SK-MEL-5 (cell line): ENCODE measurements at regions not wholly inside any gene's neighbourhood (a gene's known extent, or its start where the extent isn't known, plus 50 kb on each side); places are given as distances from the start of the nearest gene placed in this dataset.
"Not testable (repeated sequence)": the region's sequence is repeated elsewhere in the genome, so short reads cannot be mapped to it uniquely, and the experiment has no call there.

Source experiments
- DNase-seq: peaks from one replicate; pipeline ENCODE4 v3.0.0-alpha.2; 2016; ENCODE audit warnings: low read depth, low spot score
- in situ Hi-C: cut with HindIII; loops from 2 replicates; pipeline ENCODE4 v1.10.0; 2016; ENCODE audit warnings: low sequenced_read_pairs, high pct_unique_total_duplicates, low pct_unique_long_range_greater_than_20kb

- peak; percentile 31 for DNase-seq
- in situ Hi-C loops, result no loop called here
These were observed 96.5 kb upstream of the CREB5 start for GRCh38 chr7:28315565-28316410.

GRCh38 chr7:28316489-28316888 is 95.8 kb upstream of the CREB5 start:
- DNase-seq, result no peak
- in situ Hi-C loops, result no loop called here

GRCh38 chr7:28318101-28318762 is 94.1 kb upstream of the CREB5 start:
- in situ Hi-C loops, result no loop called here
- DNase-seq, result no peak

- no peak for DNase-seq
- in situ Hi-C loops, result no loop called here
These were observed 88.5 kb upstream of the CREB5 start for GRCh38 chr7:28323833-28324232.

- DNase-seq, result no peak
- in situ Hi-C loops, result no loop called here
These were observed 84.2 kb upstream of the CREB5 start for GRCh38 chr7:28328146-28328545.

GRCh38 chr7:28328822-28329660 is 83.3 kb upstream of the CREB5 start:
- in situ Hi-C loops, result no loop called here
- no peak for DNase-seq

GRCh38 chr7:28329661-28330363 is 82.5 kb upstream of the CREB5 start:
- in situ Hi-C loops, result no loop called here
- DNase-seq, result no peak

GRCh38 chr7:28330384-28331070 is 81.8 kb upstream of the CREB5 start:
- DNase-seq, result no peak
- in situ Hi-C loops, result no loop called here

GRCh38 chr7:28332046-28332445 is 80.3 kb upstream of the CREB5 start:
- in situ Hi-C loops, result no loop called here
- no peak for DNase-seq

GRCh38 chr7:28333548-28333947 is 78.8 kb upstream of the CREB5 start:
- in situ Hi-C loops, result not testable (repeated sequence)

GRCh38 chr7:28336806-28337205 is 75.5 kb upstream of the CREB5 start:
- DNase-seq, result no peak
- in situ Hi-C loops, result no loop called here

More at GRCh38 chr7:28333548-28333947, 78.8 kb upstream of the CREB5 start:
- DNase-seq, result not testable (repeated sequence)

GRCh38 chr7:28338041-28338440 is 74.3 kb upstream of the CREB5 start:
- no peak for DNase-seq
- in situ Hi-C loops, result no loop called here

- DNase-seq, result no peak
- in situ Hi-C loops, result no loop called here
These were observed 68.9 kb upstream of the CREB5 start for GRCh38 chr7:28343462-28343861.

GRCh38 chr7:28346256-28346655 is 66.1 kb upstream of the CREB5 start:
- no peak for DNase-seq
- in situ Hi-C loops, result no loop called here

GRCh38 chr7:28346676-28347363 is 65.5 kb upstream of the CREB5 start:
- in situ Hi-C loops, result no loop called here
- DNase-seq, result no peak

GRCh38 chr7:28347475-28348318 is 64.6 kb upstream of the CREB5 start:
- in situ Hi-C loops, result no loop called here
- DNase-seq, result no peak
